HEK293 (cell line): ENCODE measurements at regions not wholly inside any gene's neighbourhood (a gene's known extent, or its start where the extent isn't known, plus 50 kb on each side); places are given as distances from the start of the nearest gene placed in this dataset.

Experiments
- CTCF ChIA-PET: fragments of 350-600 bp; formaldehyde crosslinking; extraction: SDS; loops from one replicate; lab custom pipeline; 2021; ENCODE audit warnings: antibody characterized with exemption; lab: Yijun Ruan, JAX
- POLR2A ChIA-PET: fragments of 300-600 bp; formaldehyde crosslinking; extraction: SDS; loops from one replicate; lab custom pipeline; 2020; ENCODE audit warnings: antibody characterized with exemption, inconsistent platforms; lab: Yijun Ruan, JAX
- H3K27ac ChIP-seq: fragments of 200-500 bp; sonication (Bioruptor generic); 2 replicates; pipeline ENCODE4 v1.5.1; 2014; ENCODE audit warnings: low read depth, low read length, control low read depth, inconsistent platforms; ENCODE audit errors: extremely low read depth
- H3K36me3 ChIP-seq, 2 experiments: fragments of 200-500 bp in 1 of 2; sonication (Bioruptor generic) in 1 of 2; 1 replicate in 1 of 2; 2 replicates in 1 of 2; pipeline ENCODE4 v1.5.1; 2014 to 2017; ENCODE audit warnings: inconsistent platforms in 2 of 2, low read length in 2 of 2; ENCODE audit not compliant: control insufficient read depth in 2 of 2, insufficient read depth in 1 of 2
- H3K4me1 ChIP-seq: fragments of 200-500 bp; sonication (Bioruptor generic); 2 replicates; pipeline ENCODE4 v1.5.1; 2014; ENCODE audit warnings: mild to moderate bottlenecking, low read length, inconsistent platforms; ENCODE audit not compliant: control insufficient read depth, insufficient read depth
- H3K4me3 ChIP-seq: 2 replicates; pipeline ENCODE4 v1.5.1; 2011; ENCODE audit warnings: low read depth, mild to moderate bottlenecking, control low read depth, low read length, moderate library complexity
- H3K9me3 ChIP-seq: fragments of 200-500 bp; sonication (Bioruptor generic); 2 replicates; pipeline ENCODE4 v1.5.1; 2014; ENCODE audit warnings: low read depth, low read length, inconsistent platforms; ENCODE audit not compliant: control insufficient read depth, insufficient read depth
- EGR2 ChIP-seq: fragments of 450-650 bp; formaldehyde crosslinking; IDR thresholded peaks from 2 replicates; pipeline ENCODE4 v1.5.1; 2016; ENCODE audit warnings: low read depth, missing biosample characterization, missing genetic modification characterization
- GFI1B ChIP-seq: fragments of 450-650 bp; formaldehyde crosslinking; IDR thresholded peaks from 2 replicates; pipeline ENCODE4 v1.5.1; 2016; ENCODE audit warnings: missing biosample characterization, missing genetic modification characterization
- GLIS1 ChIP-seq: fragments of 450-650 bp; formaldehyde crosslinking; IDR thresholded peaks from 2 replicates; pipeline ENCODE4 v1.5.1; 2016; ENCODE audit warnings: missing biosample characterization, missing genetic modification characterization
- KLF9 ChIP-seq: fragments of 450-650 bp; formaldehyde crosslinking; IDR thresholded peaks from 2 replicates; pipeline ENCODE4 v1.5.1; 2016; ENCODE audit warnings: missing biosample characterization, missing genetic modification characterization, low read depth
- SP2 ChIP-seq: fragments of 450-650 bp; formaldehyde crosslinking; IDR thresholded peaks from 2 replicates; pipeline ENCODE4 v1.5.1; 2016; ENCODE audit warnings: missing biosample characterization, missing genetic modification characterization
- SP7 ChIP-seq: fragments of 450-650 bp; formaldehyde crosslinking; IDR thresholded peaks from 2 replicates; pipeline ENCODE4 v1.5.1; 2016; ENCODE audit warnings: missing biosample characterization, missing genetic modification characterization
- TRIM28 ChIP-seq: IDR thresholded peaks from 2 replicates; pipeline ENCODE4 v1.6.1; 2011; ENCODE audit warnings: low read length, control low read depth, borderline replicate concordance
- ZBTB21 ChIP-seq: fragments of 450-650 bp; formaldehyde crosslinking; IDR thresholded peaks from 2 replicates; pipeline ENCODE4 v1.5.1; 2017; ENCODE audit warnings: missing biosample characterization, missing genetic modification characterization
- ZNF114 ChIP-seq: fragments of 450-650 bp; formaldehyde crosslinking; IDR thresholded peaks from 2 replicates; pipeline ENCODE4 v1.5.0; 2017; ENCODE audit warnings: missing biosample characterization, missing genetic modification characterization
- ZNF138 ChIP-seq: fragments of 450-650 bp; formaldehyde crosslinking; IDR thresholded peaks from 2 replicates; pipeline ENCODE4 v1.5.1; 2016; ENCODE audit warnings: missing biosample characterization, missing genetic modification characterization, borderline replicate concordance
- ZNF169 ChIP-seq: fragments of 450-650 bp; formaldehyde crosslinking; IDR thresholded peaks from 2 replicates; pipeline ENCODE4 v1.5.1; 2016; ENCODE audit warnings: missing biosample characterization, missing genetic modification characterization
- ZNF202 ChIP-seq: fragments of 450-650 bp; formaldehyde crosslinking; IDR thresholded peaks from 2 replicates; pipeline ENCODE4 v1.5.1; 2016; ENCODE audit warnings: missing biosample characterization, missing genetic modification characterization, borderline replicate concordance
- ZNF37A ChIP-seq: fragments of 450-650 bp; IDR thresholded peaks from 2 replicates; pipeline ENCODE4 v1.5.1; 2018; ENCODE audit warnings: missing biosample characterization, missing genetic modification characterization
- ZNF423 ChIP-seq: fragments of 450-650 bp; formaldehyde crosslinking; IDR thresholded peaks from 2 replicates; pipeline ENCODE4 v1.5.1; 2016; ENCODE audit warnings: missing biosample characterization, missing genetic modification characterization
- ZNF514 ChIP-seq: fragments of 450-650 bp; formaldehyde crosslinking; IDR thresholded peaks from 2 replicates; pipeline ENCODE4 v1.5.1; 2016; ENCODE audit warnings: missing biosample characterization, missing genetic modification characterization
- ZNF580 ChIP-seq: fragments of 450-650 bp; formaldehyde crosslinking; IDR thresholded peaks from 2 replicates; pipeline ENCODE4 v1.5.1; 2016; ENCODE audit warnings: missing biosample characterization, missing genetic modification characterization
- ZNF600 ChIP-seq: fragments of 450-650 bp; formaldehyde crosslinking; IDR thresholded peaks from 2 replicates; pipeline ENCODE4 v1.5.1; 2016; ENCODE audit warnings: missing biosample characterization, missing genetic modification characterization
- ZNF621 ChIP-seq: fragments of 450-650 bp; formaldehyde crosslinking; IDR thresholded peaks from 2 replicates; pipeline ENCODE4 v1.5.1; 2017; ENCODE audit warnings: missing biosample characterization, missing genetic modification characterization
- ZNF677 ChIP-seq: fragments of 450-650 bp; IDR thresholded peaks from 2 replicates; pipeline ENCODE4 v1.5.0; 2018; ENCODE audit warnings: missing biosample characterization, mild to moderate bottlenecking, missing genetic modification characterization, moderate library complexity
- ZNF701 ChIP-seq: fragments of 450-650 bp; formaldehyde crosslinking; IDR thresholded peaks from 2 replicates; pipeline ENCODE4 v1.5.1; 2016; ENCODE audit warnings: missing biosample characterization, missing genetic modification characterization
- ZNF76 ChIP-seq: fragments of 450-650 bp; formaldehyde crosslinking; IDR thresholded peaks from 2 replicates; pipeline ENCODE4; 2016; ENCODE audit warnings: low read depth, missing biosample characterization, missing genetic modification characterization, borderline replicate concordance
- ZNF768 ChIP-seq: fragments of 450-650 bp; formaldehyde crosslinking; IDR thresholded peaks from 2 replicates; pipeline ENCODE4 v1.5.1; 2018; ENCODE audit warnings: missing biosample characterization, mild to moderate bottlenecking, missing genetic modification characterization
- ZNF792 ChIP-seq: fragments of 450-650 bp; formaldehyde crosslinking; IDR thresholded peaks from 2 replicates; pipeline ENCODE4 v1.5.1; 2016; ENCODE audit warnings: missing biosample characterization, missing genetic modification characterization
- ZXDB ChIP-seq: fragments of 450-650 bp; formaldehyde crosslinking; IDR thresholded peaks from 2 replicates; pipeline ENCODE4 v1.5.1; 2016; ENCODE audit warnings: missing biosample characterization, missing genetic modification characterization
- TF ChIP-seq, protein P1 (sequence below): fragments of 450-650 bp; IDR thresholded peaks from 2 replicates; pipeline ENCODE4 v1.5.1; 2018; ENCODE audit warnings: missing biosample characterization, missing genetic modification characterization
- TF ChIP-seq, protein P2 (sequence below): fragments of 450-650 bp; formaldehyde crosslinking; IDR thresholded peaks from 2 replicates; pipeline ENCODE4; 2016; ENCODE audit warnings: missing biosample characterization, missing genetic modification characterization
- TF ChIP-seq, protein P3 (sequence below): fragments of 450-650 bp; formaldehyde crosslinking; IDR thresholded peaks from 2 replicates; pipeline ENCODE4 v1.5.1; 2016; ENCODE audit warnings: missing biosample characterization, missing genetic modification characterization

- Histone ChIP-seq H3K36me3 (no peaks in the 10 kb centered on the region), H3K27ac (no peak overlapping the region), H3K4me3 (no peak overlapping the region), H3K9me3 (no peaks in the 10 kb centered on the region), H3K4me1 (no peaks in the 10 kb centered on the region)
- TF ChIP-seq ZNF701 (tag by site-specific recombination), result no peak
- no peak for TF ChIP-seq ZNF677 (tag by site-specific recombination)
- TF ChIP-seq ZNF423 (tag by site-specific recombination), result no peak
- TF ChIP-seq ZNF514 (tag by site-specific recombination), result no peak
- TF ChIP-seq, protein P1, sequence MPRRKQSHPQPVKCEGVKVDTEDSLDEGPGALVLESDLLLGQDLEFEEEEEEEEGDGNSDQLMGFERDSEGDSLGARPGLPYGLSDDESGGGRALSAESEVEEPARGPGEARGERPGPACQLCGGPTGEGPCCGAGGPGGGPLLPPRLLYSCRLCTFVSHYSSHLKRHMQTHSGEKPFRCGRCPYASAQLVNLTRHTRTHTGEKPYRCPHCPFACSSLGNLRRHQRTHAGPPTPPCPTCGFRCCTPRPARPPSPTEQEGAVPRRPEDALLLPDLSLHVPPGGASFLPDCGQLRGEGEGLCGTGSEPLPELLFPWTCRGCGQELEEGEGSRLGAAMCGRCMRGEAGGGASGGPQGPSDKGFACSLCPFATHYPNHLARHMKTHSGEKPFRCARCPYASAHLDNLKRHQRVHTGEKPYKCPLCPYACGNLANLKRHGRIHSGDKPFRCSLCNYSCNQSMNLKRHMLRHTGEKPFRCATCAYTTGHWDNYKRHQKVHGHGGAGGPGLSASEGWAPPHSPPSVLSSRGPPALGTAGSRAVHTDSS (tag by site-specific recombination), result no peak
- TF ChIP-seq, protein P2, sequence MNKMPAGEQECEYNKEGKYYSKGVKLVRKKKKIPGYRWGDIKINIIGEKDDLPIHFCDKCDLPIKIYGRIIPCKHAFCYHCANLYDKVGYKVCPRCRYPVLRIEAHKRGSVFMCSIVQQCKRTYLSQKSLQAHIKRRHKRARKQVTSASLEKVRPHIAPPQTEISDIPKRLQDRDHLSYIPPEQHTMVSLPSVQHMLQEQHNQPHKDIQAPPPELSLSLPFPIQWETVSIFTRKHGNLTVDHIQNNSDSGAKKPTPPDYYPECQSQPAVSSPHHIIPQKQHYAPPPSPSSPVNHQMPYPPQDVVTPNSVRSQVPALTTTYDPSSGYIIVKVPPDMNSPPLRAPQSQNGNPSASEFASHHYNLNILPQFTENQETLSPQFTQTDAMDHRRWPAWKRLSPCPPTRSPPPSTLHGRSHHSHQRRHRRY (tag by site-specific recombination), result no peak
- TF ChIP-seq ZXDB, result no peak
- no peak for TF ChIP-seq ZBTB21 (tag by site-specific recombination)
- no peak for TF ChIP-seq ZNF600 (tag by site-specific recombination)
- TF ChIP-seq TRIM28, result no peak
- no peak for TF ChIP-seq ZNF138 (tag by site-specific recombination)
- TF ChIP-seq EGR2 (tag by site-specific recombination), result no peak
- no peak for TF ChIP-seq SP2 (tag by site-specific recombination)
- TF ChIP-seq ZNF169 (tag by site-specific recombination), result no peak
- no peak for TF ChIP-seq ZNF580 (tag by site-specific recombination)
- no peak for TF ChIP-seq ZNF202 (tag by site-specific recombination)
- no peak for TF ChIP-seq GLIS1
- no peak for TF ChIP-seq GFI1B (tag by site-specific recombination)
- no peak for TF ChIP-seq ZNF37A (tag by site-specific recombination)
- ChIA-PET CTCF (interaction anchor here (0.6 to 1.5 kb wide), 2 partner anchors 8 to 757 kb away, joined by 3 to 4 read pairs; no protein-coding TSS in a partner anchor), POLR2A (no interaction called here)
Measured at GRCh38 chr7:25900877-25901276, 251.1 kb upstream of the NFE2L3 start.

GRCh38 chr7:25901658-25902057, 250.3 kb upstream of the NFE2L3 start:
- POLR2A ChIA-PET, result no interaction called here
- no peaks in the 10 kb centered on the region for H3K36me3 ChIP-seq
- TF ChIP-seq ZNF768 (tag by site-specific recombination) (no peak), ZNF114 (tag by site-specific recombination) (no peak), KLF9 (tag by site-specific recombination) (no peak), ZNF792 (tag by site-specific recombination) (no peak), ZNF621 (tag by site-specific recombination) (no peak), ZNF76 (tag by site-specific recombination) (no peak), SP7 (no peak)
- TF ChIP-seq, protein P3, sequence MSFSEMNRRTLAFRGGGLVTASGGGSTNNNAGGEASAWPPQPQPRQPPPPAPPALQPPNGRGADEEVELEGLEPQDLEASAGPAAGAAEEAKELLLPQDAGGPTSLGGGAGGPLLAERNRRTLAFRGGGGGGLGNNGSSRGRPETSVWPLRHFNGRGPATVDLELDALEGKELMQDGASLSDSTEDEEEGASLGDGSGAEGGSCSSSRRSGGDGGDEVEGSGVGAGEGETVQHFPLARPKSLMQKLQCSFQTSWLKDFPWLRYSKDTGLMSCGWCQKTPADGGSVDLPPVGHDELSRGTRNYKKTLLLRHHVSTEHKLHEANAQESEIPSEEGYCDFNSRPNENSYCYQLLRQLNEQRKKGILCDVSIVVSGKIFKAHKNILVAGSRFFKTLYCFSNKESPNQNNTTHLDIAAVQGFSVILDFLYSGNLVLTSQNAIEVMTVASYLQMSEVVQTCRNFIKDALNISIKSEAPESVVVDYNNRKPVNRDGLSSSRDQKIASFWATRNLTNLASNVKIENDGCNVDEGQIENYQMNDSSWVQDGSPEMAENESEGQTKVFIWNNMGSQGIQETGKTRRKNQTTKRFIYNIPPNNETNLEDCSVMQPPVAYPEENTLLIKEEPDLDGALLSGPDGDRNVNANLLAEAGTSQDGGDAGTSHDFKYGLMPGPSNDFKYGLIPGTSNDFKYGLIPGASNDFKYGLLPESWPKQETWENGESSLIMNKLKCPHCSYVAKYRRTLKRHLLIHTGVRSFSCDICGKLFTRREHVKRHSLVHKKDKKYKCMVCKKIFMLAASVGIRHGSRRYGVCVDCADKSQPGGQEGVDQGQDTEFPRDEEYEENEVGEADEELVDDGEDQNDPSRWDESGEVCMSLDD (tag by site-specific recombination), result no peak
- no peak overlapping the region for H3K4me3 ChIP-seq
- CTCF ChIA-PET, result interaction anchor here (1.5 kb wide), 1 partner anchor 9 kb away, joined by 4 read pairs; no protein-coding TSS in a partner anchor
- no peaks in the 10 kb centered on the region for H3K4me1 ChIP-seq
- H3K9me3 ChIP-seq, result no peaks in the 10 kb centered on the region
- no peak overlapping the region for H3K27ac ChIP-seq
